Neural cell (in vitro differentiated cells): ENCODE measurements at regions not wholly inside any gene's neighbourhood (a gene's known extent, or its start where the extent isn't known, plus 50 kb on each side); places are given as distances from the start of the nearest gene placed in this dataset.

Source experiments
- H2AFZ ChIP-seq: fragments of 200-600, 300-800 bp; sonication (generic), shearing (Covaris generic); 2 replicates; pipeline ENCODE4 v1.6.0; 2014; ENCODE audit warnings: low read depth, mild to moderate bottlenecking, antibody characterized with exemption, low read length, moderate library complexity
- H3F3A ChIP-seq: fragments of 200-600 bp; shearing (Covaris generic); 2 replicates; pipeline ENCODE4 v1.6.1; 2016; ENCODE audit warnings: mild to moderate bottlenecking, moderate library complexity, mixed read lengths, antibody characterized with exemption, low read length; ENCODE audit not compliant: insufficient read depth, poor library complexity, severe bottlenecking
- H3K27ac ChIP-seq: fragments of 200-600, 300-800 bp; sonication (generic), shearing (Covaris generic); 2 replicates; pipeline ENCODE4 v1.5.1; 2014; ENCODE audit warnings: mild to moderate bottlenecking, low read length, moderate library complexity
- H3K27me3 ChIP-seq: fragments of 300-800, 200-600 bp; sonication (generic), shearing (Covaris generic); 2 replicates; pipeline ENCODE4 v1.6.0; 2014; ENCODE audit warnings: mild to moderate bottlenecking, low read depth, low read length, moderate library complexity; ENCODE audit not compliant: insufficient read depth
- H3K36me3 ChIP-seq: fragments of 300-800, 200-600 bp; sonication (generic), shearing (Covaris generic); 2 replicates; pipeline ENCODE4 v1.5.1; 2014; ENCODE audit warnings: mild to moderate bottlenecking, antibody characterized with exemption, low read length, moderate library complexity; ENCODE audit not compliant: insufficient read depth
- H3K4me2 ChIP-seq: fragments of 300-800, 200-600 bp; sonication (generic), shearing (Covaris generic); 2 replicates; pipeline ENCODE4 v1.6.0; 2014; ENCODE audit warnings: mild to moderate bottlenecking, low read length
- H3K4me3 ChIP-seq: fragments of 300-800, 200-600 bp; sonication (generic), shearing (Covaris generic); 2 replicates; pipeline ENCODE4 v1.5.1; 2014; ENCODE audit warnings: mild to moderate bottlenecking, low read length, moderate library complexity
- H3K79me2 ChIP-seq: fragments of 200-600 bp; shearing (Covaris generic); replicated peaks from 2 replicates; pipeline ENCODE4 v1.6.0; 2014; ENCODE audit warnings: mild to moderate bottlenecking, low read length, moderate library complexity; ENCODE audit not compliant: insufficient read depth
- H3K9ac ChIP-seq: fragments of 300-800, 200-600 bp; sonication (generic), shearing (Covaris generic); 2 replicates; pipeline ENCODE4 v1.6.1; 2016; ENCODE audit warnings: mild to moderate bottlenecking, low read length, mixed read lengths
- H3K9me2 ChIP-seq: fragments of 200-600 bp; shearing (Covaris generic); 2 replicates; pipeline ENCODE4 v1.6.1; 2016; ENCODE audit warnings: mild to moderate bottlenecking, low read length, mixed read lengths; ENCODE audit not compliant: insufficient read depth
- H3K9me3 ChIP-seq: fragments of 200-600, 300-800 bp; sonication (generic), shearing (Covaris generic); 2 replicates; pipeline ENCODE4 v1.6.1; 2016; ENCODE audit warnings: mild to moderate bottlenecking, mixed run types, low read length, moderate library complexity, mixed read lengths
- H4K20me1 ChIP-seq: fragments of 200-600 bp; shearing (Covaris generic); 2 replicates; pipeline ENCODE4 v1.6.1; 2016; ENCODE audit warnings: mild to moderate bottlenecking, mixed run types; ENCODE audit not compliant: insufficient read depth
- CTCF ChIP-seq: fragments of 450-650 bp; IDR thresholded peaks from 2 replicates; pipeline ENCODE4 v1.5.1; 2014; ENCODE audit warnings: antibody characterized with exemption, mild to moderate bottlenecking, moderate library complexity; ENCODE audit not compliant: poor library complexity, severe bottlenecking
- EP300 ChIP-seq: fragments of 450-650 bp; conservative IDR thresholded peaks from 2 replicates; pipeline ENCODE4 v1.6.1; 2014; ENCODE audit warnings: antibody characterized with exemption, mild to moderate bottlenecking, moderate library complexity; ENCODE audit not compliant: poor library complexity, severe bottlenecking
- EZH2 ChIP-seq: fragments of 200-600, 300-800 bp; shearing (Covaris generic), sonication (generic); IDR thresholded peaks from 2 replicates; pipeline ENCODE4 v1.6.1; 2014; ENCODE audit warnings: antibody characterized with exemption, low read length, borderline replicate concordance, mild to moderate bottlenecking; ENCODE audit not compliant: insufficient read depth, poor library complexity, severe bottlenecking
- MXI1 ChIP-seq: fragments of 450-650 bp; conservative IDR thresholded peaks from 2 replicates; pipeline ENCODE4 v1.6.1; 2014; ENCODE audit warnings: antibody characterized with exemption, mild to moderate bottlenecking; ENCODE audit not compliant: poor library complexity, severe bottlenecking
- POLR2AphosphoS5 ChIP-seq: IDR thresholded peaks from 2 replicates; pipeline ENCODE4 v1.6.1; 2012
- RAD21 ChIP-seq: fragments of 450-650 bp; conservative IDR thresholded peaks from 2 replicates; pipeline ENCODE4 v1.6.1; 2014; ENCODE audit warnings: antibody characterized with exemption, mild to moderate bottlenecking, moderate library complexity
- REST ChIP-seq: IDR thresholded peaks from 2 replicates; pipeline ENCODE4 v1.6.1; 2012; ENCODE audit warnings: borderline replicate concordance
- SMC3 ChIP-seq: fragments of 450-650 bp; conservative IDR thresholded peaks from 2 replicates; pipeline ENCODE4 v1.6.1; 2014; ENCODE audit warnings: antibody characterized with exemption, mild to moderate bottlenecking, moderate library complexity; ENCODE audit not compliant: poor library complexity
- TAF1 ChIP-seq: IDR thresholded peaks from 2 replicates; pipeline ENCODE4 v1.6.1; 2012; ENCODE audit warnings: low read depth

DNA sequence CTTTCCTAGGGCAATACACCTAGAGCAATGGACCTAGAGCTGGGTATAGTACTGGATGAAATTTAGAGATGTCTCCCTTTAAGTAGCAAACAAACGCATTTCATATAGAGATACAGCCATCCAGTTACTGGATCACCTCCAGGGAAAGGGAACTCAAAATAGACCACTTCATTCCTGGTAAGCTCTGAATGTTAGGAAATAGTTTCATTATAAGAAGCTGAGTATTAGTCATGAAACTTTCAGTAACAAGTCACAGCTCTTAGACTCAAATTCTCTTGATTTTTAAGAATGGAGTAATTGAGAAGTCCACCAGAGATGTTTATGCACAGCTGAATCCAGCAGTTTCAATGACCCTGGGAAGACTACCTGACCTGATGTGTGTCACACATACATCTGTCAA lies 221.9 kb downstream of the FAM76B start:
- Histone ChIP-seq H3K9ac (no peak overlapping the region), H3F3A (no peaks in the 10 kb centered on the region), H3K9me2 (no peaks in the 10 kb centered on the region), H3K36me3 (no peaks in the 10 kb centered on the region), H3K79me2 (no peaks in the 10 kb centered on the region), H3K9me3 (no peaks in the 10 kb centered on the region), H4K20me1 (no peaks in the 10 kb centered on the region), H3K27ac (no peak overlapping the region), H3K4me2 (no peak overlapping the region), H3K4me3 (no peak overlapping the region), H2AFZ (no peak overlapping the region), H3K27me3 (no peaks in the 10 kb centered on the region)
- no peak for TF ChIP-seq MXI1
- no peak for TF ChIP-seq EP300
- no peak for TF ChIP-seq SMC3
- no peak for TF ChIP-seq CTCF

GRCh38 chr11:95566211-95566610 lies 223.4 kb downstream of the FAM76B start:
- no peak overlapping the region for H3K9ac ChIP-seq
- no peak for TF ChIP-seq SMC3
- no peak for TF ChIP-seq RAD21
- no peak for TF ChIP-seq TAF1
- no peak for TF ChIP-seq MXI1
- no peak for TF ChIP-seq EZH2
- no peak for TF ChIP-seq REST
- TF ChIP-seq CTCF, result no peak
- TF ChIP-seq POLR2AphosphoS5, result no peak
- no peak for TF ChIP-seq EP300
- H4K20me1 ChIP-seq, result no peaks in the 10 kb centered on the region
- no peaks in the 10 kb centered on the region for H3K9me3 ChIP-seq
- H2AFZ ChIP-seq, result no peak overlapping the region
- no peak overlapping the region for H3K4me3 ChIP-seq
- H3K27me3 ChIP-seq, result no peaks in the 10 kb centered on the region
- H3K4me2 ChIP-seq, result no peak overlapping the region
- no peaks in the 10 kb centered on the region for H3K36me3 ChIP-seq
- H3F3A ChIP-seq, result no peaks in the 10 kb centered on the region
- no peaks in the 10 kb centered on the region for H3K9me2 ChIP-seq
- H3K27ac ChIP-seq, result no peak overlapping the region
- H3K79me2 ChIP-seq, result no peaks in the 10 kb centered on the region
